Peyer's patch (tissue), 4 donors: ENCODE measurements at regions not wholly inside any gene's neighbourhood (a gene's known extent, or its start where the extent isn't known, plus 50 kb on each side); places are given as distances from the start of the nearest gene placed in this dataset.
"Not testable (repeated sequence)": the region's sequence is repeated elsewhere in the genome, so short reads cannot be mapped to it uniquely, and the experiment has no call there.

ENCODE experiments used
- DNase-seq, 3 donors: peaks; one replicate each; pipeline ENCODE4 v3.0.0-alpha.2; 2017 to 2019
- H3K27ac ChIP-seq, 4 donors: fragments of 200-600 bp; sonication (generic); one replicate each; pipeline ENCODE4 v1.5.1; 2016 to 2019
- H3K27me3 ChIP-seq, 2 donors: fragments of 200-600 bp; sonication (generic); one replicate each; pipeline ENCODE4 v1.5.1; 2019
- H3K36me3 ChIP-seq, 3 donors: fragments of 200-600 bp; sonication (generic); one replicate each; pipeline ENCODE4 v1.5.1; 2016 to 2019
- H3K4me1 ChIP-seq, 4 donors: fragments of 200-600 bp; sonication (generic); one replicate each; pipeline ENCODE4 v1.5.1; 2016 to 2019
- H3K4me3 ChIP-seq, 4 donors: fragments of 200-600 bp; sonication (generic); 1 replicate in 3 of 4; 2 replicates in 1 of 4; pipeline ENCODE4 v1.5.1; 2016 to 2019; ENCODE audit warnings: mild to moderate bottlenecking in 1 of 4
- H3K9me3 ChIP-seq, 4 donors: fragments of 200-600 bp; sonication (generic); one replicate each; pipeline ENCODE4 v1.5.1; 2016 to 2019; ENCODE audit warnings: mild to moderate bottlenecking in 1 of 4
- CTCF ChIP-seq, 6 experiments: fragments of 450-650 bp in 4 of 6; fragments of 200-600 bp in 2 of 6; sonication (generic) in 1 of 6; IDR thresholded peaks; one replicate each; pipeline ENCODE4 v1.5.1; 2017 to 2019; ENCODE audit warnings: antibody characterized with exemption in 6 of 6, mild to moderate bottlenecking in 3 of 6, moderate library complexity in 1 of 6
- small RNA-seq, 2 donors: library from RNA; depleted of rRNA; stranded (forward); fragments of <200 nt; gene quantifications; one replicate each; pipeline ENCODE3, GENCODE V24; 2016

GRCh38 chr4:4107411-4108107 is 119.2 kb downstream of the OTOP1 start:
- H3K27ac ChIP-seq, H3K4me1 ChIP-seq, H3K27me3 ChIP-seq, H3K36me3 ChIP-seq, H3K9me3 ChIP-seq: not testable (repeated sequence)
- TF ChIP-seq CTCF (IDR thresholded peaks at IDR 0.05): peak; percentile 43 to 83 (median 61)
- peak overlapping the region; percentile 21 to 53 (median 46) for H3K4me3 ChIP-seq
- peak; percentile 29 to 80 (median 78) for DNase-seq

- H3K9me3 ChIP-seq, H3K27ac ChIP-seq, H3K4me1 ChIP-seq, H3K27me3 ChIP-seq, H3K4me3 ChIP-seq, H3K36me3 ChIP-seq, DNase-seq: not testable (repeated sequence)
Measured at GRCh38 chr4:4115381-4115780, 111.3 kb downstream of the OTOP1 start.

GRCh38 chr4:4116901-4117300 is 109.8 kb downstream of the OTOP1 start:
- DNase-seq, H3K4me3 ChIP-seq, H3K9me3 ChIP-seq, H3K27me3 ChIP-seq, H3K4me1 ChIP-seq, H3K27ac ChIP-seq, H3K36me3 ChIP-seq: not testable (repeated sequence)

GRCh38 chr4:4134368-4134767 is 92.4 kb downstream of the OTOP1 start:
- not testable (repeated sequence) for H3K27me3 ChIP-seq, H3K27ac ChIP-seq, H3K4me1 ChIP-seq, H3K36me3 ChIP-seq, H3K9me3 ChIP-seq, H3K4me3 ChIP-seq, DNase-seq

GRCh38 chr4:4136621-4137020 is 90.1 kb downstream of the OTOP1 start:
- H3K4me3 ChIP-seq, H3K27me3 ChIP-seq, H3K27ac ChIP-seq, H3K9me3 ChIP-seq, H3K36me3 ChIP-seq, DNase-seq, H3K4me1 ChIP-seq: not testable (repeated sequence)

Small RNA genes lying in the stretch of these regions (small RNA-seq; reads per million reads assigned to genes)
- 0 reads per million in 2 donors for gene AC116562.3
